ENCODE measurements at regions not wholly inside any gene's neighbourhood (a gene's known extent, or its start where the extent isn't known, plus 50 kb on each side); places are given as distances from the start of the nearest gene placed in this dataset.
"Not testable (repeated sequence)": the region's sequence is repeated elsewhere in the genome, so short reads cannot be mapped to it uniquely, and the experiment has no call there.

DNA sequence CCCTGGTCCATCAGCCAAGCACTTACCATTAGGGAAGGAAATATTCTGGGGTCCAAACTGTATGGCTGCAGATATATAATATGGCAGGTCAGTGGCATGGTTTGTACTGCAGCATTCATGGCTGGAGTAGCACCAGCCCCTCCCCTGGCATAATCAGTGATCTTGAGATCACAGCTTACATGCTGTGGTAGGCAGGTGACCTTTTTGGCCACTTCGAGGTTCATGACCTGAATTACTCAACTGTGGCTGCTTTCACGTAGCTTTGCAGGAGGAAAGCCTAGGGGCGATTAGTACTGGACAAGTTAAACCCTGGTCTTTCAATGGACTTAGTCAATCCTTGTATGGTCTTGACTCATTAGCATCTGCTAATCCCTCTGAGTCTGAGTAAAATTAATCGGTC, 169.8 kb downstream of the SPRY2 start:
- no peak for DNase-seq

DNA sequence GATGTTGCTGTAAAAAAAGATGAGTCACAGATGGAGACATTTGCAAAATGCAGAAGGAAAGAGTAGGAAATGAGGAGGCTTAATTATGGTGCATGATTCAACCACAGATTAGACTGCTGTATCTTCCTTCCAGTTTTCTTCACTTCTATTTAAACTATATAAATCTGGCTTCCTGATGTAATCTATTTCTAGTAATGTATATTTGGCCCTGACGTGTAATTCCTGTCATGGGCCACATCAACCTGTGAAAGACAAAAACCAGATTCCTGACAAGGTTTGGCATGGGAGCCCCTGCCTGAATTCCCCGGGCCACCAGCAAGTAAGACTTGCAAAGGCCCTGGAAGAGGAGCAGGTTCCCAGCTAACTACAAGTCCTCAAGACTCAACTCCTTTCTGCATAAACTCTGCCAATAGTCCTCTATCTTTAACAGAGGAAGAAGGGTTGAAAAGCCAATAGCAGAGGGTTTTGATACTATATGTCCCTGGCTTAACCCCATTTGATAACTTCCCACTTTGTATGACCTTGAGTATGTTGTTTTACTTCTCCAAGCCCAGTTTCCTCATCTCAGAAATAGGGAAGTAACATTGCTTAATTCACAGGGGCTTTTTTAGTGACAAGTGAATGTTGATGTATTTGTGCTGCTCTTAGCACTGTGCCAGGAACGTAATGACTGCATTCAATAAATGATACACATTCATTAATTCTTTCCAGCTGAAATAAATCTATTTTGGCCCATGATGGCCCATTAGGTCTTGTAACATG, 172.7 kb downstream of the SPRY2 start:
- DNase-seq = no peak

DNA sequence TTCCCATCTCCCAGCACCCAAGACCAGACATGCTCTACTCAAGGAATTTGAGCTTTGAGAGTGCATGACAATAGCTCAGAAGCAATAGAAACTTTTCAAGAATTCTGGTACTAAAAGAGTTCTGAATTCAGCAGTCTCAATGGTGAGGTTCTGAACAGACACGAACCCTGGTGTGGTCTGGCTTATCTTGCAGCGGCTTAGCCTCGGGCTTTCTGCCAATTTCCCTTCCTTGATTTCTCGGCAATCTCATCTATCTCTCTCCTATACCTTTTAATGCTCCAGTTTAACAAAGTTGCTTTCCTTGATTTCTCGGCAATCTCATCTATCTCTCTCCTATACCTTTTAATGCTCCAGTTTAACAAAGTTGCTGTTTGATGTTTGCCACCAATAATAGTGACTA, 174.6 kb downstream of the SPRY2 start:
- DNase-seq = no peak

DNA sequence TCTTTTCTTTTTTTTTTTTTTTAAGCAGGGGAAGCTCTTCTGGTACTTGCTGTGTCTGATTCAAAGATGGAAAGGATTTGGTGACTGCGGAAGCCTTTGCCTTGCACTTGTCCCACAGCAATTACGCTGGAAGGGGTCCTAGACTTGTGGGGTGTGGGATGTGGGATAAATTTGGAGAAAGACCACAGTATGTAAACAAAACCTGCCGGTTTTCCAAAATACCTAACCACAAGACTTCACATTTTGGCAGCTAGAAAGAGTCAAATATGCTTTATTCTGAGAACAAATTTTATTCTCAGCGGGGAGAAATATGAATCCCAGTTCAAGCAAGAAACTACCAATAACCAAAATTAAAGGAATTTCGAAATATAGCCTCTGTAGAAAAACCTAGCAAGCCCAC, 176.5 kb downstream of the SPRY2 start:
- DNase-seq = no peak

DNA sequence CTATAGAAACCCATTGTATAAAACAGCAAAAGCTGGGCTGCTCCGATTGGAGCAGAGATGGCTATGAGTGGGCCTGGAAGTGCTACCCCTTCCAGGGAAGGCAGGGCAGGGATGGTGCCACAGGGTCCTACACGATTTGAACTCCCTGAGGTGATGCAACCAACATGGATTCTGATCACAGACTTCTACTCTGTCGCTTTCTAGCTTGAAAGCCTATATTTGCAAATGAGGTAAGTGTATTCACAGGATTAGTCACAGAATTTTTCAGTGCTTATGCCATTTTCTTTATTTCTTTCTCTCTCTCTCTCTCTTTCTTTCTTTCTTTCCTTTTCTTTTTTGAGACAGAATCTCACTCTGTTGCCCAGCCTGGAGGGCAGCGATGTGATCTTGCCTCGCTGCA, 179.0 kb downstream of the SPRY2 start:
- no peak for DNase-seq

DNA sequence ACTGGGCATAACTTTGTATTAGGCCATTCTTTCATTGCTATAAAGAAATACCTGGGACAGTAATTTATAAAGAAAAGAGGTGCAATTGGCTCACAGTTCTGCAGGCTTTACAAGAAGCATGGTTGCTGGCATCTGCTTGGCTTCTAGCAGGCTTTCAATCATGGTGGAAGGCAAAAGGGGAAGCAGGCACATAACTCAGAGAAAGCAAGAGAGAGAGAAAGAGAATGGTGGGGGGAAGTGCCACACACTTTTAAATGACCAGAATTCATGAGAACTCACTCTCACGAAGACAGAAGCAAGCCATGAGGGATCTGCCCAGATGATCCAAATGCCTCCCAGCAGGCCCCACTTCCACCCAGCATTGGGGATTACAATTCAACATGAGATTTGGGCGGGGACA, 179.7 kb downstream of the SPRY2 start:
- no peak for DNase-seq

DNA sequence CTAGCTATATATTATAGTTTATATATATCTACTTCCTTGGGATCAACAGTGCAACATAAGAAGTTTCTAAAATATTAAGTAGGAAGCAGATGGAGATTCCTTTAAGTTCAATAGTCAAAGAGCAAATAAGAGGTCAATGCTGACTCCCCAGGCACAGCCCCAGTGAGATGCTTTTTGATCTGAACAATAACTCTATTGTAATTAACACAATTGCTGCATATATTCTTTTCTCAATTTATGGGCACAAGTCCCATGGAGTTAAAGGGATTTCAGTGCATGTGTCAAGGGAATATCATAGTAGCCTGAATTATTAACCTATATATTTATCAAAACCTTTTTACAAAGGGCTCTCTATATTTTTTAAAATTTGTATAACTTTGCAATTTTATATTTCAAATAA, 180.8 kb downstream of the SPRY2 start:
- DNase-seq = no peak

DNA sequence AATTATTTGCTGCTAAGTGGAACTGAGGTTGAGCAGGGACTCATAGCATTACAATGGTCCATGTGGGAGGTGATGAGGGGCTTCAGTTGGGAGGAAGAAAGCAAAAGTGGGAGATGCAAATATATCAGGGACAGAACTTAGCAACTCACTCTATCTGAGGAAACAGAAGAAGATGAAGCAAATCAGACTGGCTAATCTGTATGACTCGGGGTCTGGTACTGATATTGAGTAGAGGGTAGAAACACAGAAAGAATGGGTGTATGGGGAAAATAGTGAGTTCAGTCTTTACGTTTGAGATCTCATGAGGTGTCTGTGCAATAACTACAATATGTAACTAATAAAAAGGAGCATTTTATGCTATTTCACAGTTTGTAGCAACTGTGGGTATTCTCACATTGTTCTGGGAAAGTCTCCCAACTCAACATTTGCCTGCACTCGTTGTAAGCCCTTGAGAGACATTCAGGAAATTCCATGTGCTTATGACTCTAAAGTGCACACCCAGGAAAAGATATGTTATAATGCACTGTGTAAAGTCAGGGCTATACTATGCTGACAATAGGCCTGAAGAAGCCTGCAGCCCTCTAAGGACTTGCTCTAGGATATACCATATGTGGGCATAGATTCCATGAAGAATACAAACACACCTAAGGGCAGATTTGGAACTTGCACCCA, 183.5 kb downstream of the SPRY2 start:
- no peak for DNase-seq

DNA sequence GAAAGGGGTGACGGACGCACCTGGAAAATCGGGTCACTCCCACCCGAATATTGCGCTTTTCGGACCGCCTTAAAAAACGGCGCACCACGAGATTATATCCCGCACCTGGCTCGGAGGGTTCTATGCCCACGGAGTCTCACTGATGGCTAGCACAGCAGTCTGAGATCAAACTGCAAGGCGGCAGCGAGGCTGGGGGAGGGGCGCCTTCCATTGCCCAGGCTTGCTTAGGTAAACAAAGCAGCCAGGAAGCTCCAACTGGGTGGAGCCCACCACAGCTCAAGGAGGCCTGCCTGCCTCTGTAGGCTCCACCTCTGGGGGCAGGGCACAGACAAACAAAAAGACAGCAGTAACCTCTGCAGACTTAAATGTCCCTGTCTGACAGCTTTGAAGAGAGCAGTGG, 188.8 kb downstream of the SPRY2 start:
- DNase-seq = not testable (repeated sequence)

DNA sequence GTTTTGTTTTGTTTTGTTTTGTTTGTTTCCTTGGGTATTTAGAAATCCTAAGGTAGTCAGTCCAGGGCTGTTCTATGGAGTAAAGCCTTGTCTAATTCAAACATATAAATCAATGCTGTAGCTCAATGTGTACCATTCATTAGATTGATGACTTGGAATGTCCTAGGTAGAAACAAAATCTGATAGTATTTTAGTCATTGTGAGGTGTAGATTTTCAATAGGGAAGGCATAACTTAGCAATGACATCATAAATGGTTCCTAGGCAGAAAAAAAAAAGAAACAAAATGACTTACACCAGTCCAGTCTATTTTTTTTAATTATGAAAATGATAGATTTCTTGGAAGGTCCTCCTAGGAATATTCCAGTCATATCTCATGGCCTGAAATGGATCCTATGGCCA, 189.9 kb downstream of the SPRY2 start:
- DNase-seq = no peak

DNA sequence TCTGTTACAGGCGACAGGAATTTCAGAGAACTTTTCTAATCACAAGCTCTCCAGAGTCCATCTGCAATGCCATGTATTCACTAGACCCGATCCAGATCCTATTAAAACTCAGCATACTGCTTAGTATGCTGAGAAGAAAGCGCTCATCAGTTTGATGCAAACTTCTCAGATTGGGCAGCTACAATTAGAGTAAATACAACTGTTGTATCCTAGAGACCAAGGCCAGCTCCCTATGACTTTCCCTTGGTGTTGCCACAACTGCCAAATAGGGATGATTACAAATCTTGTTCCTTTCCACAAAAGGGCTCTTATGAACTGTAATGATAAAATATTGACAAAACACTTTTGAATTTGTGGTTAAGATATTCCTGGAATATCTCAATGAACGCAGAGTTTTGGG, 191.2 kb downstream of the SPRY2 start:
- DNase-seq = no peak

DNA sequence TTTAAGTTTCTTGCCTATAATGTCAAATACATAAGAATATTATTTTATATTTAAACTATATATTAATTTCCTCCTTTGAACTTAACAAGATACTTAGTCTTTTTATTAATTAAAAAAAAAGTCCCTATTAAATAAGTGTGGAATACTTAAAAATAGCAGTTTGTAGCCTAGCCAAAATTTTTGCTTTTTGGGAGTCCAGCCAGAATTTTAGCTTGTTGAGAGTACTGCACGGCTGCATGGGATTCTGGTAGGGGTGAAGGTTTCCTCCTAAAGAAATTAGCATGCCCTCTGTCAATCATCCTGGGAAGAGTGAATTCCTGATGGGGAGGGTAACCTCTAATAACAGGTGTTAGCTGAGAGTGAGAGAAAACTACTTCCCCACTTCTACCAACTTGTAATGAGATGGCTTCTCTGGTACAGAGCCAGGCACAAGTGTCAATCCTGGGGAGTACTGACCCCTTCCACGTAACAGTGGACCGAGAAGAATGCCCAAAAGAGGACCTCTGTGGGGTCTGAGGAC, 195.7 kb downstream of the SPRY2 start:
- no peak for DNase-seq

DNA sequence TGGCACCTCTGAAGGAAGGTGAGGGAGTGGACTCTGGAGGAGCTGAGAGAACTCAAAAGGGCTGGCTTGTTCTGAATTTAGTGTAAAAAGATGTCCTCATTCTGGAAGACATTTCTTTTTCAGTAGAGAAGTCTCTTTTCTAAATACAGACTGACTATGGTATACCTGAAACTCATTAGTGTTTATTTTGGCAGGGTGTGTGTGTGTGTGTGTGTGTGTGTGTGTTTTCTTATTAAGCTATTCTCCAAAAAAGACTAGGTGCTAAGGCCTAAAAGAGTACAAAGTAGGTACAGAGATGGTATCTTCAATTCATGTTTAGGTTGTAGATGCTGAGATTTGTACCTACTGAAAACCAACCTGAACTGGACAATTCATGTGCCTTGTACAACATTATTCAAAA, 196.4 kb downstream of the SPRY2 start:
- no peak for DNase-seq

DNA sequence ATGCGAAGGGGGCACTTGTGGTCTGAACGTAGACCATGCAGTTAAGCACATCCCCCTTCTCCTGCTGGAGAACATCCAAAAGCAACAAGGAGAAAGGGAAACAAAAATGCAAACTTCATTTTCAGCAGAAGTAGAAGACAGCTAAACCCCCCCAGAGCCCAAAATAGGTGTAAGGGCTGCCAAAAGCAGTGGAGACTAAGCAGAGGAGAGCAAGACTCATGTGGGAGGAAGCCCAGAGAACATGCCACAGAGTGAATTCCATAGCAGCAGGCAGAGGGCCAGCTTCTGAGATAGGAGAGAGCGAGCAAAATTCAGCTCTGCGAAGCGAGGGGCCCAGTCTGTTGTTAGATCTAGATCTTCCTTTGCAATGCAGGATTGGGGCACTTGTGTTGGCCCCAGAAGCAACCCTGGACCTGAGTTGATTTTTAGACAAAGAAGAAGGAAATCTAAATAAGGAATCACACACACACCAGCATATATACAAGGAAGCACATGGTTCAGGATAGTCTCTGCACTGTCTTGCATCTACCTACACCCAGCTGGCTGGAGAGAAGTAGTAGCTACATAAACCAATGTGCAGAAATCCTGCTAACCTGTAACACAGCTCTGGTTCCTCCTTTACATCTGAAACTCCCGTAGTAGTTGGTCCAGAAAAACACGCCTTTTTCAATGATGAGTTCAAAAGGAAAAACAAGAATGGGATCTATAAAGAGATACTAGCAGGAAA, 199.6 kb downstream of the SPRY2 start:
- DNase-seq = no peak

DNA sequence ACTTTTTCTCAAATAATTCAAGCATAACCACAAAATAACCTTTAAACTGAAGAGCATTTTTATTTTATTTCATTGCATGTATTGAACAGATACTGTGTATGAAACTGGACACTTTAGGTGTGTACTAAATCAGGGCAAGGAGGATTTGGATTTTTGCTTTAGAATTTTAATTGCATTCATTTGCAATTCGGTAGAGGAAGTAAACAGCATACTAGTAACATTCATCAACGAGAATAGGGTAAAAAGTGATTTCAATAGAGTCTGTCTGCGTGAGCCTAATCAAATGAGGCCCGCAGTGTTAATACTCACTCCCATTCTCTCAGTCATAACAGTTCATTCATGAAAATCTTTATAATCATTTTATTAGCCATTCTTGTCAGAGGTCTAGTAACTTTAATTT, 200.2 kb downstream of the SPRY2 start:
- DNase-seq = no peak

DNA sequence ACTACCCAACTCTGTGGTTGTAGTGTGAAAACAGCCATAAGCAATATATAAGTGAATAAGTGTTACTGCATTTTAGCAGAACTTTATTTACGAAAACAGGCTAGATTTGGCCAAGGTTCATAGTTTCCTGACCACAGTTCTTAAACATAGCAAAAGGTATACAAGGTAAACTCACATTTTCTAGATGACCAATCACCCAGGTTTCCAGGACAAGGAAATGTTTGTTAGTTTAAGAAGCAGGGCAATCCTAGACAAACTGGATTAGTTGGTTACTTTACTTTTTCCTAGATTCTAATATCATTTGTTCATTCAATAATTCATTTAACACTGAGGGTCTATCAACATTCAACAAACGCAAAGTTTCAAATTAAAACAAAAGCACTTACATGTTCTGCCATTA, 201.7 kb downstream of the SPRY2 start:
- no peak for DNase-seq

DNA sequence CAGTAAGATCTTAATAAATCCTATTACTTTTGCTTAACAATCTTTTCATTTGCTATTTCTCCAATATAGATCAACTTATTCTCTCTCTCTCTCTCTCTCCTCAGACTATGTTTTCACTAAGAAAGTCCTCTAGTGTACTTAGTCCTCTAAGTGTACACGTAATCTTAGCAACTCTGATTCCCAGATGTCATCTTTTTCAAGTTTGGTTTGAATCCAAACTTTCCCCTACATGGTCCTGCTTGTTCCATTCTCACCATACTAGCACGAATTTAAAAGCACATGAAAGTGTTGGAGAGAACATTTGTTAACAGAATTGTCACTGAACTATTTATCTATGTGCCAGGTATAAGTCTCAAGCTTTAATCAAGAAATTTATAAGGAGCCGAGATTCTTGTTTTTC, 202.9 kb downstream of the SPRY2 start:
- no peak for DNase-seq

DNA sequence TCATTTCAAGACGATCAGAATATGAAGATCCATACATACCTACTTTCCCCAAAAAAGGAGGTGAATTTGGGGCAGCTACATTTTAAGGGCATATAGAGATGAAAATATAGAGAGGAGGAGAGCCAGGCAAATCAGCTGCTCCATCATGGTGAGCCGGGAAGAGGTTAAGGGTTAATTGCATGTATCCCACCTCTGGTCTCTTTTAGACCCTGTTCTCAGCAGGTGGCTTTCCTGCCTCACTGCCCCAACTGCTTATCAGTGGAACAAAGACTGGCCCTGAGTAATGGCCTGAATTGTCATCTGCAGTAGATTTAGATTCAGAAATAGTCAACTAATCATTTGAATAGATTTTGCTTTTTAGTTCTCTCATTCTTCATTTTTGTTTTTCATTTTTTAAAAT, 206.6 kb downstream of the SPRY2 start:
- no peak for DNase-seq

DNA sequence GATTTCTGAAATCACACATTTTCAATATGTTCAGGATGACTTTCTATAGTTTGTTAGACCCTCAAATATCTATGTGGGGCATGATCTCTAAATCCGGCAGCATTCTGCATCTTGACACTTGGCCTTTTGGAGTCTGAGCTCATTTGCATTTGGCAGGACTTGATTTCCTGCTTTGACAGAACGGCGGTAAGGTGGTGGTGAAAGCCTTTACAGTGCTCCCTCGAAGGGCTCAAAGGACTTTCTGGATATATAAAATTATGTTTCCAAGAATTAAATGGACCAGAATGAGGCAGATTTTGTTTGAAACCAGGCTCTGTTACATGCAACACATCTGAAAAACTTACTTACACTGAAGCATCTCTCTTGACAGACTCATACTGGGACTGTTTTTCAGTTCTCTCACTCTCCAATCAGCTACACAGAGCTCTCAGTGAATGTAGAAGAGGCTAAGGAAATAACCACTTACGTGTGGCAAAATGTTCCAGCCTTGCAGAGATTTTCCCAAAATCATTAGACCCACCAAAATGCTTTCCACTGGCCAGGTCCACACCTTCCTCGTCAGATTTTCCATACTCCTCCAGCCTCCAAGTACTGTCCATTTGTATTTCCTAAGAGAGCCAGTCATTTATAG, 207.2 kb downstream of the SPRY2 start:
- DNase-seq = no peak

DNA sequence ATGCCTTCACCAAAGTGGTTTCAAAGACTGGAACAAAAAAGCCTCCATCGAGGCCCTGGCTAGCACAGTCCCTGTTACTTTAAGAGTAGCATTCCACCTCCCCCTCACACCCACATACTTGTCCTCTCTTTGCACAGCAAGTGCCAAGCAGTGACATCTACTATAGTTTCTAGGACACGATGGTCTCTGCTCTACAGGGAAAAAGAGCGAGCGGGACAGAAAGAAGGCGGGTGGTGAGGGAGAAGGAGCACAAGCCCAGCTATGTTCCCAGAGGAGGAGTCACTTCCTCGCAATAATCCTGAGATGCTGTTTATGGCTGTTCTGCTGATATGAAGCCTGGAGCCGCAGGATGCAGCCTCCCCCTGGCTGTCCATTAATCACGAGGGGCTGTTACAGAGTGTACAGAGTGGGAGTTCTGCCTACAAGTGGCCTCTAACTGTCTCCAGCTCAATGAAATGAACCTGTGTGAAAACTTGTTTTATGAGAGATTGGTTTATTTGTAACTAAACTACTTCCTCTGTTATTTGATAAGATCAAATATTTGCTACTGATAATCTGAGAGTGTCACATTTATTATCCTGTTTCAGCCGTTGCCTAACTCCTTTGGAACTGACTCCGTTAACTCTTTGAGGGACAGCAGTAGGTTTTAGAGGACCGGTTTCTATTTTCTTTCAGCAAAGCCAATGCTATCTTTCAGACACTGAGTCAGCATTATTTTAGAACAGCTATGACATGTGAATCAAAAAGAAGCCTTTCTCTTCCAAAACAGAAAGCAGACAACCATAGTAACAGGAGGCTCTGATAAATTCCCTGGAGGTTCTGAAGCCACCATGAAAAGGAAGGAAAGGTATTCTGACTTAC, 208.0 kb downstream of the SPRY2 start:
- no peak for DNase-seq

DNA sequence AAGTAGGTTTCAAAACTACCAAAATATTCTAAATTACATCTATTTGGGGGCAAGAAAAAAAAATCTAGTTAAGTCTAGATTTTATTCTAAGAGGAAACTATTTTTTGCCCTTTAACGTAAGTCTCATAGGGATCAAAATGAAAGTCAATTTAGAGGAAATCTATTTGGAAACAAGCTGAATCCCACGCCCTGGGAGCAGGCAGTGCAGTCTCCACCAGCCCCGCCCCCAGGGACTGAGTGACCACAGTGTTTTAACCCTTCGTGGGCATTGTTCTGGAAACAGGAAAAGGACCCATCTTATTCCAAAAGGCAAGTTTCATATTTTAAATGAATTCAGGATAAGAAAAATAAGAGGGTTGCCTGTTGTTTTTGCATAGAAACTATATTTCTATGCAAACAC, 209.7 kb downstream of the SPRY2 start:
- no peak for DNase-seq

DNA sequence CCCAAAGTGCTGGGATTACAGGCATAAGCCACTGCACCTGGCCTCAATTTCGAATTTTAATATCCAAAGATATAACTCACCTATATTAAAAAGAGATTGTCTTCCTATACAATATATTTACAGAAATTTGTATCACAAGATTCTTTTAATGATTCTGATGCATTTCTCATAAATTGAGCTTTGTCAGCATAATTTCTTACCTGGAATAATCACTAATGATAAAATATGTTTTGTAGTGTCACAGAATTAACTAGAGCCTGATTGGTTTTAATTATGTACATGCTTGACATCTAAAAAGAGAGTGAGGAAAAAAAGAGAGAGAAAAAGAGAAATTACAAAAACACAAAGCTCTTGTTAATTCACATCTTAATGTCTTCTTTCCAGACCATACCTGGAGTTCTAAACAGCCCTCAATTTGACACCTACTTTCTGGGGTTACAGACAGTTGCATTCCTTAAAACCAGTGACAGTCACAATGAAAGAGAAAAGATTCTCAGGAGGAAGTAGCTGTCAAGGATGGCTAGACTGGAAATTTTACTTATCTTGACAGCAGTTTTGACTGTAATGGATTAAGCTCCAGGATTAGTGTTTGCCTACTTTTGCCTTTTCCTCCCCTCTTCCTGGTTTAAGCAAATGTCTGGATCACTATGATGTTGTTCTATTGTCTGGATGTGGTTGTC, 214.4 kb downstream of the SPRY2 start:
- DNase-seq = no peak
